ENCODE measurements at regions not wholly inside any gene's neighbourhood (a gene's known extent, or its start where the extent isn't known, plus 50 kb on each side); places are given as distances from the start of the nearest gene placed in this dataset.

DNA sequence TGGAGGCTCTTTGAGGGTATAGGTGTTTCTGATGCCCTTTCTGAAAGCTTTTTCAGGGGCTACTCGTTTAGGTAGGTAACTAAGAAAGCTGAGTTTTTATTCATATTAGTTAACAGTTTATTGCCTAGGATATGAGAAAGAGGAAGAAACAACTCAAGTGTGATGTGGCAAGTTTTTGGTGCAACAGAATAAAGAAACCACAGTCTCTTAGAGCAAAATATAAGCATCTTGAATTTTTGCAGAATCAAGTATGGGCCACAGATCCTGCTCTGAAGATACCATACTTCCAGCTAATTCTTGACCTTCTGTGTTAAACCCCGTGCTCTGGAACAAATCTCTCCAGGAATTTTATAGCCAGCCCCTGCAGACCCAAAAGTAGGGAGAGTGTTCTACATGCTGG is 147.7 kb upstream of the SLC1A4 start:
- TF ChIP-seq EP300 (IDR thresholded peaks at IDR 0.05; ENCODE audit: borderline replicate concordance): no peak
- no peak for TF ChIP-seq NFIC (IDR thresholded peaks at IDR 0.05)
- TF ChIP-seq CREB1 (IDR thresholded peaks at IDR 0.05; ENCODE audit: low read depth): no peak
- TF ChIP-seq, protein P1, sequence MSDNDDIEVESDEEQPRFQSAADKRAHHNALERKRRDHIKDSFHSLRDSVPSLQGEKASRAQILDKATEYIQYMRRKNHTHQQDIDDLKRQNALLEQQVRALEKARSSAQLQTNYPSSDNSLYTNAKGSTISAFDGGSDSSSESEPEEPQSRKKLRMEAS (IDR thresholded peaks at IDR 0.05): no peak
- no peak for TF ChIP-seq TAF1 (IDR thresholded peaks at IDR 0.05; ENCODE audit: low read depth)
- TF ChIP-seq CEBPB (IDR thresholded peaks at IDR 0.05): no peak
- TF ChIP-seq TCF12 (IDR thresholded peaks at IDR 0.05; ENCODE audit: low read depth): no peak

DNA sequence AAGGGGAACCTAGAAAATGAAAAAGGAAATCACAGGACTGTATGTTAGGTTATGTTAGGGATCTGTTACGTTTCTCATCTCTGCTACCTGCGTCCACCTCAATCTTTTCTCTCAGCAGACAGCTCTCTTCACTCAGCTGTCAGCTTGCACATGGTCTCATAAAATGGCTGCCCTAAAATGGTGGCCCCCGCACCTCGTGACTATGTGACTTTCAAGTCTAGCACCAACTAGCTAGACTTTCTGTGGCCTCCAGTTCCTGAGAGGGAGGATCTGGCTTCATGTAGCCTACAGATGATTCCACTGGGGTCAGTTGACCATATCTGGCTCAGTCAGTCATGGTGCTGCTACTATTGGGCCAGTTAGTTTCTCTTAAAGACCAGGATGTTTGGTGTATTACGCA is 147.2 kb upstream of the SLC1A4 start:
- TF ChIP-seq YY1 (IDR thresholded peaks at IDR 0.05; ENCODE audit: low read depth) (no peak), FOXM1 (IDR thresholded peaks at IDR 0.05; ENCODE audit: borderline replicate concordance, low read depth) (no peak), EP300 (IDR thresholded peaks at IDR 0.05; ENCODE audit: borderline replicate concordance) (no peak), CEBPB (IDR thresholded peaks at IDR 0.05) (no peak), TAF1 (IDR thresholded peaks at IDR 0.05; ENCODE audit: low read depth) (no peak), EGR1 (IDR thresholded peaks at IDR 0.05) (no peak), NFIC (IDR thresholded peaks at IDR 0.05) (no peak)
- TF ChIP-seq, protein P1 (IDR thresholded peaks at IDR 0.05): no peak
- TF ChIP-seq, protein P2, sequence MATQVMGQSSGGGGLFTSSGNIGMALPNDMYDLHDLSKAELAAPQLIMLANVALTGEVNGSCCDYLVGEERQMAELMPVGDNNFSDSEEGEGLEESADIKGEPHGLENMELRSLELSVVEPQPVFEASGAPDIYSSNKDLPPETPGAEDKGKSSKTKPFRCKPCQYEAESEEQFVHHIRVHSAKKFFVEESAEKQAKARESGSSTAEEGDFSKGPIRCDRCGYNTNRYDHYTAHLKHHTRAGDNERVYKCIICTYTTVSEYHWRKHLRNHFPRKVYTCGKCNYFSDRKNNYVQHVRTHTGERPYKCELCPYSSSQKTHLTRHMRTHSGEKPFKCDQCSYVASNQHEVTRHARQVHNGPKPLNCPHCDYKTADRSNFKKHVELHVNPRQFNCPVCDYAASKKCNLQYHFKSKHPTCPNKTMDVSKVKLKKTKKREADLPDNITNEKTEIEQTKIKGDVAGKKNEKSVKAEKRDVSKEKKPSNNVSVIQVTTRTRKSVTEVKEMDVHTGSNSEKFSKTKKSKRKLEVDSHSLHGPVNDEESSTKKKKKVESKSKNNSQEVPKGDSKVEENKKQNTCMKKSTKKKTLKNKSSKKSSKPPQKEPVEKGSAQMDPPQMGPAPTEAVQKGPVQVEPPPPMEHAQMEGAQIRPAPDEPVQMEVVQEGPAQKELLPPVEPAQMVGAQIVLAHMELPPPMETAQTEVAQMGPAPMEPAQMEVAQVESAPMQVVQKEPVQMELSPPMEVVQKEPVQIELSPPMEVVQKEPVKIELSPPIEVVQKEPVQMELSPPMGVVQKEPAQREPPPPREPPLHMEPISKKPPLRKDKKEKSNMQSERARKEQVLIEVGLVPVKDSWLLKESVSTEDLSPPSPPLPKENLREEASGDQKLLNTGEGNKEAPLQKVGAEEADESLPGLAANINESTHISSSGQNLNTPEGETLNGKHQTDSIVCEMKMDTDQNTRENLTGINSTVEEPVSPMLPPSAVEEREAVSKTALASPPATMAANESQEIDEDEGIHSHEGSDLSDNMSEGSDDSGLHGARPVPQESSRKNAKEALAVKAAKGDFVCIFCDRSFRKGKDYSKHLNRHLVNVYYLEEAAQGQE (IDR thresholded peaks at IDR 0.05; ENCODE audit: low read depth): no peak

DNA sequence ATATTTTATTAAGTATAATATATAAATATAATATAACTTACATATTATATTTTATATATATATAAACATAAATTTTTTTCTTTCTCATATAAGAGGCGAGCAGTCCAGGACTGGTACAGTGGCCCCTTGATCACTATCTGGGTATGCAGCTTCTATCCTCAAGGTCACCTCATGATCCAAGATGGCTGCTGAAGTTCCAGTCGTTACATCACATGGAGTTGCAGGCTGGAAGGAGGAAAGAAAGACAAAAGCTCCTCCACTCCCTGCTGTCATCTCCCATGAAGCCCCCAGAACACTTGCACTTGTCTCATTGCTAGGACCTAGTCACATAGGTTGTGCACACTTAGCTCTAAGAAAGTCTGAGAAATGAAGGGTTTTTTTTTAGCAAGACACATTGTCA is 145.1 kb upstream of the SLC1A4 start:
- TF ChIP-seq CREB1 (IDR thresholded peaks at IDR 0.05; ENCODE audit: low read depth) (no peak), TCF12 (IDR thresholded peaks at IDR 0.05; ENCODE audit: low read depth) (no peak), TEAD4 (IDR thresholded peaks at IDR 0.05) (no peak), TAF1 (IDR thresholded peaks at IDR 0.05; ENCODE audit: low read depth) (no peak), FOXM1 (IDR thresholded peaks at IDR 0.05; ENCODE audit: borderline replicate concordance, low read depth) (no peak), CEBPB (IDR thresholded peaks at IDR 0.05) (no peak), EGR1 (IDR thresholded peaks at IDR 0.05) (no peak), EP300 (IDR thresholded peaks at IDR 0.05; ENCODE audit: borderline replicate concordance) (no peak), YY1 (IDR thresholded peaks at IDR 0.05; ENCODE audit: low read depth) (no peak), NFIC (IDR thresholded peaks at IDR 0.05) (no peak), ZBTB7A (IDR thresholded peaks at IDR 0.05; ENCODE audit: low read depth) (no peak)
- TF ChIP-seq, protein P1 (IDR thresholded peaks at IDR 0.05): no peak
- TF ChIP-seq, protein P2 (IDR thresholded peaks at IDR 0.05; ENCODE audit: low read depth): no peak
- TF ChIP-seq, protein P3, sequence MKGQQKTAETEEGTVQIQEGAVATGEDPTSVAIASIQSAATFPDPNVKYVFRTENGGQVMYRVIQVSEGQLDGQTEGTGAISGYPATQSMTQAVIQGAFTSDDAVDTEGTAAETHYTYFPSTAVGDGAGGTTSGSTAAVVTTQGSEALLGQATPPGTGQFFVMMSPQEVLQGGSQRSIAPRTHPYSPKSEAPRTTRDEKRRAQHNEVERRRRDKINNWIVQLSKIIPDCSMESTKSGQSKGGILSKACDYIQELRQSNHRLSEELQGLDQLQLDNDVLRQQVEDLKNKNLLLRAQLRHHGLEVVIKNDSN (IDR thresholded peaks at IDR 0.05): no peak

DNA sequence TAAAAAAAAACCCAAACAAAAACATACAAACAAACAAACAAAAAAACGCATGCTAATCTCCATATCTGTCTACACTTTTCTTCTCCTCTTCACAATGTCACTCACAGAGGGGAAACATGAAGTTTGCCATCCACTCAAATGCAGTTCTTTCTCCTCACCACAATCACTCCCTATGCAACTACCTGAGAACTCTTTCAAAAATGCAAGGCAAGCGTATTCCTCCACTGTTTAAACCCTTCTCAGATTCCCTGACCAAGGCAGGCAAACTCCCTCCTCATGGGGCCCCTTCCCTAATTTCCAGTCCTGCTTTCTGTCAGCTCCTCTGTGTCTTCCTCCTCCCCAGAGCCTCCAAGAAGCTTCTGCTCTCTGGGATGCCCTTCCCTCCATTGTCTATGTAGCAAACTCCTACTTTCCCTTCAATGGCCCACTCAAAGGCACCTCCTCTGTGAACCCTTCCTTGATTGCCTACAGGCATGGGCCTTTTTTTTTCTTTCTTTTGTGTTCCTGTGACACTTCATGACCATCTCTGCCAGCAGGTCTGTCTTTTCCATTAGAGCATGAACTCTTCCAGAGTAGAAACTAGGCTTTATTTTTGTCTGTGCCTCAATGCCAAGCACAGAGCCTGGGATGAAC is 143.8 kb upstream of the SLC1A4 start:
- TF ChIP-seq FOXM1 (IDR thresholded peaks at IDR 0.05; ENCODE audit: borderline replicate concordance, low read depth) (no peak), ZBTB7A (IDR thresholded peaks at IDR 0.05; ENCODE audit: low read depth) (no peak), EP300 (IDR thresholded peaks at IDR 0.05; ENCODE audit: borderline replicate concordance) (no peak), RAD21 (IDR thresholded peaks at IDR 0.05; ENCODE audit: low read depth) (no peak), CREB1 (IDR thresholded peaks at IDR 0.05; ENCODE audit: low read depth) (no peak), CEBPB (IDR thresholded peaks at IDR 0.05) (no peak), TCF12 (IDR thresholded peaks at IDR 0.05; ENCODE audit: low read depth) (no peak), EGR1 (IDR thresholded peaks at IDR 0.05) (no peak), TEAD4 (IDR thresholded peaks at IDR 0.05) (no peak), NFIC (IDR thresholded peaks at IDR 0.05) (no peak), YY1 (IDR thresholded peaks at IDR 0.05; ENCODE audit: low read depth) (no peak), TAF1 (IDR thresholded peaks at IDR 0.05; ENCODE audit: low read depth) (no peak)
- TF ChIP-seq, protein P3 (IDR thresholded peaks at IDR 0.05): no peak
- TF ChIP-seq, protein P1 (IDR thresholded peaks at IDR 0.05): no peak
- TF ChIP-seq, protein P2 (IDR thresholded peaks at IDR 0.05; ENCODE audit: low read depth): no peak

Data from Ishikawa (cell line).